Urothelium cell line (cell line): ENCODE measurements at regions not wholly inside any gene's neighbourhood (a gene's known extent, or its start where the extent isn't known, plus 50 kb on each side); places are given as distances from the start of the nearest gene placed in this dataset.

Experiments
- DNase-seq: peaks from one replicate; pipeline ENCODE4 v3.0.0; 2011; ENCODE audit warnings: low spot score, mixed read lengths
- FAIRE-seq: peaks from 2 replicates; lab custom pipeline; 2011; peaks lifted over from hg19 to GRCh38; lab: Jason Lieb, UNC

DNA sequence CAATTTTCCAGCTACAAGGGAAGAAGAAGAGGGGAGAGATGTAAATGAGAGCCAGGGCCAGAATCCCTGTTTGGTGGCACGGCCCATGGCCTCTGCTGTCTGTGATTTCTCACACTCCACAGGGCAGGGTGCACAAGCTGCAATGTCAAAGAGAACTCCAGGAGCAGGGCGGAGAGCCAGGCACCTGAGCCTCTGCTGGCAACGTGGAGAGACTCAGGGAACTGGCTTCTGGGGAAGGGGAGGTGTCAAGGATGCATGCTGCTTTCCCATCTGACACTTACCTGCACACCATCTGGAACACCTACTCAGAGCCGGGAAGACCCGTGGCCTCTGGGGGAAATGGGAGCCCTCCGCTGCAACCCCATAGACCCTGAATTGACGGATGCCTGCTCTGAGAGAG lies 507.5 kb upstream of the NR2F2 start:
- FAIRE-seq = no peak

DNA sequence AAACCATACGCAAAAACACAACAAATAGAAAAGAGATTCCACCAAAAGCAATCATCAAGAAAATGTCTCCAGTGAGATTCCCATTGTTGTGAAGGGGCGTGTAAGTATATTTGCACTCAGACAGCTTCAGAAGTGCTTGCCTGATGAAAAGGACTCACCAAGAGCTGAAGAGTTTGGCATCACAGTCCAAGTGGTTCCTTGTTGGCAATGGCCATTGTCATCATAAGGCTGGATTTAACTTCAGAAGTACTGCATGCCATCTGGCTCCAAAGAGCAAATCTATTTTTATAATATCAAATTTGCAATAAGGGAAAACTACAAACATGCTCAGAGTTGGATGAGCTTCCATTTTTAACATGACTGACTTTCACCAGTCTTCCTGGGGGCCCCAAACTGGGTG lies 505.3 kb upstream of the NR2F2 start:
- DNase-seq = no peak
- no peak for FAIRE-seq

More for the DNA sequence above, 507.5 kb upstream of the NR2F2 start:
- no peak for DNase-seq

DNA sequence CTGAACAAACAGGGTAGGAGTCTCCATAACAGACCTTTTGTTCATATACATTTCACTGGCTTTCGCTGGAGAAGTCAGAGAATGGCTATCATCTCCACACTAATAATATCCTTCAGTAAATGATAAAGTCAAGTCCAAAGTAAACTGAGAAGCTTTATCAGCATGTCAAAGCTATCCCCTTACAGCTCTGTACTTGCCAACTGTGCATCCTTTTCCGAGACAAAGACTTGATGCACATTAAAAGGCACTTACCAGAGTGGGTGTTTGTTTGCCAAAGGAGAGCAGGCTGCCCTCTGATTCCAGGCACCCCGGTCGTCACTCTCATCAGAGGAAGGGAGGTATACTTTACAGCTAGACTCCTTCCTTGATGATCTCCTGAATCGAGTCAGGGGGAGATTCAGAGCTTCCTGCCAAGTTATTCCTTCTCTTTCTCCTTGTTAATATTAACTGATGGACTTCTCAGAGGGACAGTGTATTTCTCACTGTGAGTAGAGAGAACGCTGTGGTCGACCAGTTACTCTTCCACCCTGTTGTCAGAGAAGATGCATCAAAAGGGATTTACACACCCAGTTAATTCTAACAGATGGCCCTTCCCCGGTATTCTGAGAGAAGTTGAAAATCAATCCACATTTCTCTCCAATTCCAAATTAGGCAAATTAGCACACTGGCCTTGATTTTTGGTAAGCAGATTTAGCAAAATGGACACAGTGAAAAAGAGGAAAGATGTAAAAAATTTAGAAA lies 504.7 kb upstream of the NR2F2 start:
- FAIRE-seq = no peak
- no peak for DNase-seq

DNA sequence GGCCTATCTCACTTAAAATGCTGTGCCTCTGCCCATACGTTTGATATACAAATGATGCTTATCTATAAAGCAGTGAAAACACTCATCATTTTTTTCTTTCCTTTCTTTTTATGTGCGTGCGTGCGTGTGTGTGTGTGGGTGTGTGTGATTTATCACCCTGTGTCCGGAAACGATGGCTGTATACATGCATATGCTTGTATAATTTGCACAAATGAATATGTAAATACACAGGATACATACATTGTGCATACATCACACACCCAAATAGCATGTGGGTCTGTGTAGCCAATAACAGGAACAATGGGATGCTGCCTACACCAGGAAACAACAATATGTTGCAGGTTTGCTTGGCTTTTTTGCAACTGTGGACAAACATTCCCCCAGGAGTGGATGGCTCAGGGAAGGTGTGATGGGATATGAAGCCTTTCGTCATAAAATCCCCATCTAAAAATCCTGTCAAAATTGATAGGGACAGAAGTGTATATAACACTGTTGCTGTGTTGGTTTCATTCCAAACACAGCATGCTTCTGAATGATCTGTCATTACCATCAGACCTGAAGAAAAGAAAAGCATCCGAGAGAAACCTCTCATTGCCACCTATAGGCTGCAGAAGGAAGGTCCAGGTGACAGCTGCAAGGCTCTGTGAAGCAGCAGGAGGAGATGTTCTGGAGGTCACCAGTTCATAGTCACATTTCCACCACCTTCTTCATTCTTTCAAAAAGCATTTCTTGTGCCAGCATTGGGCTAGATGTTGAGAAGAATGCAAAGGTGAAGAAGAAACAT lies 503.9 kb upstream of the NR2F2 start:
- FAIRE-seq = no peak
- DNase-seq = no peak

DNA sequence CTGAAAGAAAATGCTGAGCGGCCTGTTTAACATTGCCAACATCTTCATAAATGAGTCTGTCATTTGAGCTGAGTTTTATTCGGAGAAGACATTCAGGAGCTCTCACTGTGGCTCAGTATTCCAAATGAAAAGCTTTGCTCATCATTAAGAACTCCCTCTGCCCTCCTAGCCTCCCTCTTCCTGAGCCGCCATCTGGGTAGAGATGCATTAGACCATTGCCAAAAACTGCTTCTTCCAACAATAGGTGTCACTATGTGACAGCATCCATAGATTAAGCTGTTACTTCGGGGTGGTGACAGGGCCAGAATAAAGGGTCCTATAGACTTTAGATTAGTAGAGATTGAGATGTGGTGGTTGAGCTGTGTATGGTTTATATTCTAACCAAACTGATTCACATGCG lies 501.4 kb upstream of the NR2F2 start:
- FAIRE-seq (no peak), DNase-seq (no peak)

DNA sequence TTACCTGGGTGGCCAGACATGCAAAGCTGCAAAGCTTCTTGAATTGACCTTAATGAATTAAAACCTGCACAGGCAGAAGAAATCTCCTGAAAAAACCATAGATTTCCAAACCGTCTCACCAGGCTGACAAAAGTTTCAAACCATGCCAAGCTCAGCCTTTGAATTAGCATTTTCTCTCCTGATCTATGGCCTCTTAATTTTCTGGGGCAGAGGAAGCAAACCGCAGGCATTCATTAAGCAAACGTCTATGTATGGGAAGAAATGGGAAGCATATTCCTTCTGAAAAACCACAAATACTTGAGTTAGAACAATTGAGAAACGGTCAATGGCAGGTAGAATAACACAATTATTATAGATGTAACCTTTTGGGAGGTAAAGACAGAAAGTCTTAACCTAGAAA lies 500.2 kb upstream of the NR2F2 start:
- DNase-seq = no peak
- no peak for FAIRE-seq

DNA sequence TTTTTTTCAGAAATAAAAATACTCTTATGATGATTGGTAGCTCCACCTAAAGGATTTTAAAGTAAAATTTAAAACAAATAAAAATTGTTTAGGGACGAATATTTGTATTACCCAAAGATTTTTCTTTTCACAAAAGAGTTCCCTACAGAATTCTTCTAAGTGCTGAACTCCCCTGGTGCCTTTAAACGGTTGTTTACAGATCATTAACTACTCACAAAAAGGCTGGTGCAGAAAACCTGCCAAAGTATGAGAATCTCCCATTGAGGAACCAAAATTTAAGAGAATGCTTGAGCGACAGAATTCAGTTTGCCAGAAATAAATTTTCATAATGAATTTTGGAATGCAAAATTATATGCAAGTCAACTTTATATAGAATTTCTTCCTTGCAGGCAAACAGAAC lies 497.8 kb upstream of the NR2F2 start:
- DNase-seq = no peak
- FAIRE-seq = no peak

DNA sequence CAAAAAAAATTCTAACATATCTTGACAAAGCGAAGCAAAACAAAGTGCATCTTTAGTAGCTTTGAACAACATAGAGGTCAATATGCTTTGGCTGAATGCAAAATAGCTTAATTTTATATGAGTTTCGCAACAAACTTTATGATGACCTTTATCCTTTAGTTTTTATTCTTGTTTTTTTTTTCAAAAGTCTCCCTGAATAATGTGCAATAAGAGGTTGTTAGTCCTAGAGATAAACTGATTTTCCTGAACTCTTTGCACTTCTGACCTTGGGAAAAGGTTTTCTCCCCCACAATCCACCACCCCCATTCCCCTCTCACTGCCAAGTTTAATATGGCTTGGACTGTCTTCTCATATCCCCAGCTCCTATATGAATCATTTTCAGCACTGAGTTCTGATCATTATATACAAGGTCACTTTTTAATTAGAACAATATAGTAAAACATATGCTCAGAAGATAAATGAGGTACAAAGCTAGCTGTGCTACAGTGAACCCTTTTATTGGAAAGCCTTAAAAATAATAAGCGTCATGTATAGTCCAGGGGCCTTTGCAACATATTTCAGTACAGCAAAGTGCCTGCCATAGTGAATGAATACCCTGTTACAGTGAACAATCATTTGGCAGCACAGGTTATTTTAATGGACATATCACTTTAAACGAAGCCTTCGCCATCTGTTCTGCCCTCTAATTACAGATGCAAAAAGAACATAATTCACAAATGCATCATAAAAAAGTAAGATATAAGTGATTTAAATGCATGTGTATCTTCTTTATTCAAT lies 496.3 kb upstream of the NR2F2 start:
- no peak for FAIRE-seq
- no peak for DNase-seq

DNA sequence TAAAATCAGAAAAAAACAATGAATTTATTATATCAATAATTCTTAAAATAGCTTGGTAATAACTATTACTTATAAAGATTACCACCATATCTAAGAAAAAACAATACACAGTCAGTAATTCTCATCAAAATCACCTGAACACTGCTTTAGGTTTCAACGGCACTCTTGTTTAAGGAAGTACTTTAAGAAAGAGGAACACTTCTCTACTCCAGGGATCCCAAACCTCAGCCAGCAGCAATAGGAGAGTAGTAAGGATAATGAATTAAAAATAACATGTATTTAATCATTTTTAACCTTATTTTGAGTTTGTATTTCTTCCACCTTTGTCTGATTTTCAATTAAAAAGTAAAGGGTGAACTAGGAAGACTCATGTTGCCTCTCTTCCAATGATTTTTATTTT lies 494.0 kb upstream of the NR2F2 start:
- no peak for DNase-seq
- FAIRE-seq = no peak

DNA sequence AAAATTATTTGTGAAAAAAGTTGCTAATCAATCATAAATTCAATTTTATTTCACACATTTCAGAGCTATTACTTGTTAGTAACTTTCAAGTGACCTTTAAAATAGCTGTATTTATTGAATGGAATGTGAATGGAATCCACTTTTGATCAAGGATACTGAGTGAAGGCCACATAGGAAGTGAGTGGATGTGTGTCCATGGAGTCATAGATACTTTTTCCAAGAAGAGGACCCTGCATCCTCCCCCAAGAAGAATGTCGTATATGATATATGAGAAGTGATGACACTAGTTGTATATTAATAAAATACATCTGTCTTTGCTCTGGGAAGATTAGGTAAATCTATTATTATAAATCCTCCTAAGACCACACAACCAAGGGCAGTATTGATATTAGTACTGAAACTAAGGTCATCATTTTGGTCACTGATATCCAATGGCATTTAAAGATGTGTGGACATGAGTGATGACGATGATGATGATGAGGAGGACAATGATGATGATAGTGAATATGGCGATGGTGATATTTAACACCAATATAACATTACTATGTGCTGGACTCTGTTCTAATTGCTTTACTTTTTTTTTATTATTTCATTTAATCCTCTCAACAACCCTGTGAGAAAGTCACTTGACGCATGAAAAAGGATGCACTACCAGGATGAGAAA lies 493.0 kb upstream of the NR2F2 start:
- no peak for DNase-seq
- FAIRE-seq = no peak

DNA sequence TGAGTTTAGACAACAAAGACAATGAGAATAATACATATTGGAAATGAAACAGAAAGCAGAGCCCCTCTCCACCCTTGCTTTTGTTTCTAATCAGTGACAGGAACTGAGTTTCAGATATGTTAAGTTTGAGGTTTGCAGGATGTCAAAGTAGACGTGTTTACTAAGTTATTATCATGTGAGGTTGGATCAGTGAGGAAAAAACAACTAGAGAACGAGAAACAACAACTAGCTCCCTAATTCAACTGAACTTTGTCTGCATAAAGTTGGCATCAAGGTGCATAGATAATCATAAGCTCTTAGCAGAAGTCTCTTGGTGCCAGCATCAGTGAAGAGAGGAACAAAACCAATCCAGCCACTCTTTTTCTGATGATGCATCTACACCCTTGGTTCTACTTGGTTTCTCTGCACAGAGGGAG lies 491.1 kb upstream of the NR2F2 start:
- DNase-seq (no peak), FAIRE-seq (no peak)

DNA sequence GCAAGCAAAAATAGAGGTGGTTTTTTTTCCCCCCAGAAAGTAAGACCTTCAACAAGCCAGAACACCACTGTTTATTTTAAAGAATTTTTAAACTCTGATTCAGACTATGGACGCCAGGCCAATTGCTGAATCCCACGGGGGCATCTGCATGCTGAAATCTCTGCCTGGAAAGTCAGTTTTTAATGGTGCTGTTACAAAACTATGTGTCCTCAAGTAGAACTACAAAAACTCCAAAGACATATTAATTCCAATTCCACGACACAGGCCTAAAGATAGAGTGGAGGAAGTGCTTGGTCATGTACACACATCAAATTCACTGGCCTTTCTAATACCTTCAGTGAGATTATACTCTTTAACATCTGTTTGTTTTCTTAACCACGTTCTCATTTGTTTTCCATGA lies 490.5 kb upstream of the NR2F2 start:
- DNase-seq (no peak), FAIRE-seq (no peak)

DNA sequence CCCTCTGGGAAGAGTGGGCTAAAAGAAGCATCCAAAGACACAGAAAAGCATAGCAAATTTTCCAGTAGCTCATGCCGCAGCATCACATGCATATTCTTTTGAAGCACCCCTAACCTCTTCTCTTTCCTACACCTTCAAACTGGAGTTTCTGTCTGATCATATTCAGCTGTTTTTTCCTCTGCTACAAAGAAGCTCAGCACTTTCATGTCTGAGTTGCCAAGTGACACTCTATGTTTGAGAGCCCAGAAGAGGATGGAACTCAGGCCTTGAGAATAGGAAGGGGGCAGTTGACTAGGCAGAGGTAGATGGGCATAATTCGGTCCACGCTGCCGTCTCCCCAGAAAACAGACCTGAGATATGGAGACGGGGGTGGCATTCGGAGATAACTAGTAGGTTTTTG lies 489.6 kb upstream of the NR2F2 start:
- FAIRE-seq = no peak

DNA sequence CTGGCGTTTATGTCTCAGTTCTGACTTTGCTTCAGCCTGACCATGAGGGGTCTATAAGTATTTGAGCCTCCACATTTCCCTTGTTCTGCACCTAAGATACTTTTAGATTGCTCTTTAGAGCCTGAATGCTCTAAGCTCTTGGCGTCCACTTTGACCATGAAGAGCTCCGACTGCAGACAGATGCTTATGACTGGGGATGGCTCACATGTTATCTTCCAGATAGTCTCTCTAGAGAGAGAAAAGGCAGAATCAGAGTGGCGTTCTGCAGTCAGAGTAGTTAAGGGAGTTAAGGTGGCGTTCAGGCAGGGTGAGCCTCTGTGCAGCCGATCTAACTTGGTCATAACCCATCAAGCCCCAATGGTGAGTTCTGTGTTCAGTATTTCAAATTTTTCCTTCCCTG lies 487.9 kb upstream of the NR2F2 start:
- DNase-seq (no peak), FAIRE-seq (no peak)

More for the DNA sequence above, 489.6 kb upstream of the NR2F2 start:
- DNase-seq = no peak

DNA sequence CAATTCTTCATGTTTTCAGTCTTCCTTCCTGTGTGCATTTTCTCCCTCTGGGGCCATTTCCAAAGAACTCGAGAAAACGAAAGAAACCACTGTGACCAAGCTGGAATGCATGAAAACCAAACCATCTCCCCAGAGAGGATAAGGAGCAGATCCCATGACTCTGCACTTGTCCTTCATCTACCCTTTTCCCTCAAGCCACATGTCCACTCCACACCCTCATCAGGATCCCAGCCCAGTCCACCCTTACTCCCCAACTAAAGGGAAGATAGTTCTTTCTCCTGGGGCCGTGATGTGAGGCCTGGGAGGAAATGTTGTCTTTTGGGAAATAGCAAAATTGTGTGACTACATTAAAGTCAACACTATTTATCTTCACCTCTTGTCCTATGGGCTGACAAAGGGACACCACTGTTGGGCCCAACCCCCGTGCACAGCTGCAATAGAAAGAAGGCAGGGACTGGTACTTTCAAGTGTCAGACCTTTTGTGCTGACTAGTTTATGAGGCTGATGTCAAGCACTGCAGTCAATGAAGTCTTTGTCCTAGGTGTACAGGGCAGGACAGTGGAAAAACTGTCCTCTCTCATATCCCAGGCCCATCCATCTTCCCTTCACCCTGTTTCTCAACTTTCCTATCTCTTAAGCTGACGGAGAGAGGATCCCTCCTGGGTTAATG lies 487.1 kb upstream of the NR2F2 start:
- no peak for FAIRE-seq
- no peak for DNase-seq

DNA sequence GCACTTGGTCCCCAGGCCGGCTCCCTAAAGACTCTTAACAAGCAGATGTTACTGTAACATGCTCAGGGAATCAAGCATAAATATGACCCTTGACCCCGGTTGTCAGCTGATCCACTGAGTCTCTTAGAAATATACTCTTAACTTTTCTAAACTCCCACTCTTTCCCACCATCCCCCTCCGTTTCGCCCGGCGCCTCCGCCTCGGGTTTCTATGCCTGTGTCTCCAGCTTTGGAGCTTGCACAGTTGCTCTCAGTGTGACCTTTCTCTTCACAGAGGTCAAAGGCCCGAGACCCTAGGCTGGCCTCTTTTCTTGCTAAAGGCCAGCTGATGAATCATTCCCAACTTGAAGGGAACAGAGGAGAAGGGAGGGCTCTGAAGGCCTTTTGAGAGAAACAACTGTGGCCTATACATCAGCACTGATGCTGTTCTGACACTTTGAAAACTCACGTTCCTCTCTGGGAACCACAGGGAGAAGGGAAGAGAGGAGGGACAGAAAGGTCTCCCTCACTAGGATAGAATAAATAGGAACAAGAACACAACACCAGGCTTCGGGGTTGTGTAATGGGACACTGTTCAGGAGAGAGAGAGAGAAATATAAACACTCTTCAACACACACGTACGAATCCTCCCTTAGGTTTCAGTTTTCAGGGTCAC lies 484.5 kb upstream of the NR2F2 start:
- DNase-seq = no peak
- FAIRE-seq = no peak

DNA sequence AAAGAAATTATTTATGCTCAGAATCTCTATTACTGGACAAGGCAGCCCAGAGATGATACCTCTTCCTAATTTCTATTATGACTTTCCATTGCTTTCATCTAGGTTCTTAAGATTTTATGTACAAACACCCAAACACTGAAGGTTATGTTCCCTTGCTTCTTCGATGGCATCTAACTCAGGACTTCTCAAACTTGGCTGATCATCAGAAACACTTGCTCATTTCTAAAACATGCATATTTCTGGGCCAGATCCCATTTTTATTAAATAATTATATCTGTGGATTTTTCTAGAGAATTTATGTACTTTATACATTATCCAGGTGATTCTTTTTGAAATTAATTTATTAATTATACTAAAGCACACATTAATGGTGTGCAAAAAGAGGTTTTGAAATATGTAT lies 482.4 kb upstream of the NR2F2 start:
- no peak for FAIRE-seq

DNA sequence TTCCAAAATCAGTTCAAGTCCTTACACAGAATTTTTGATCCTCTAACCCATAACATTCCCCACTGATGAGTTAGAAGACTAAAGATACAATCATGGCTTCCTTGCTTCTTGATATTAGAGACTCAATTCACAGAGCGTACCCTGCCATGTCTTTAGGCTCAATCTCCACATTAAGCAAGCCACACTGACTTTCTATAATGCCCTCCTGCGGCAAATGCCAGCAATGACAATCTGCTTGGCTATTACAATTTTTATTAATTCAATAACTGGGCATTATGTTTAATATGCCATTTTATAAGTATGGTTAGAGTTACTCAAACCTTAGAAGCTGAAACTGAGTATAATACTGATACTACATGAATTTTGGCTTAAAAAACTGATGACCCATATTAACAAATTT lies 479.7 kb upstream of the NR2F2 start:
- DNase-seq (no peak), FAIRE-seq (no peak)

More for the DNA sequence above, 482.4 kb upstream of the NR2F2 start:
- no peak for DNase-seq

DNA sequence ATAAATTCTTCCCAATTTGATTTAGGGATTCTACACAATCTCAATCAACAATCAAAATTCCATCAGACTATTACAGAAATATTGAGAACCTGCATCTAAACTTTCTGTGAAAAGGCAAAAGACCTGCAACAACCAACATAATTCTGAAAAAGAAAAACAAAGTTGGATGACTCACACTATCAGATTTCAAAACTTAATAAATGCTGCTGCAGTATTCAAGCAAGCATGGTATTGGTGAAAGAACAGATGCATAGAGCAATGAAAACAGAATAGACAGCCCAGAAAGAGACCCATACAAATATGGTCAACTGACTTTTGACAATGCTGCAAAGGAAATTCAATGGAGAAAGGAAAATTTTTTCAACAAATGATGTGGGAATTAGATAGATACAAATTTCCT lies 477.1 kb upstream of the NR2F2 start:
- DNase-seq (no peak), FAIRE-seq (no peak)

DNA sequence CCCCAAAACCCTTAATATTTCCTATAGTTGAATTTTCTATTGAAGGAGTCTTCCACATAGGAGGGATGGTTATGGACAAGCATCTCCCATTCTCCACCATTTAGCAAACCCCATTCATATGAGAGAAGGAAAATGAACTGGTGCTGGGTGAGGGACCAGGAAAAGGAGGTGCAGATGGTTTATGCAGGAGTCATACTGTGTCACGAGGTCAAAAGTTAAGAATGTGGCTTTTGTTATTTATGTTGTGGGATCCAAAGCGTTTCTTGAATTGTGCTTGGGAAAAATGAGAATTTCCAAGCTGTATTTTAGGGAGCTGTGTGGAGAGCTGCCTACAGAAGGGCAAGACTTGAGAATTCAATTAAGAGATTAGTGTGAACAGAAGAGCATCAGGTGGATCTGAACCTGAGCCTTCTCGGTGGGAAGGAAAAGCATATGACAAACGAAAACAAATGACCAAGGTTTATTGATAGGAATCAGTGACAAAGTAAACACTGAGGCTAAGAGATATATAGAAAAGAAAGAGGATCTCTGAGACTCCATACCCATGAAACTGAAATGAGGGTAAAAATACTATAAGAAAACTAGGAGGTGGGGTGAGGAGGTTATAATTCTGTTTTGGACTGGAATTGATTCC lies 473.3 kb upstream of the NR2F2 start:
- DNase-seq (no peak), FAIRE-seq (no peak)
